IMR-90 (cell line): ENCODE measurements at regions not wholly inside any gene's neighbourhood (a gene's known extent, or its start where the extent isn't known, plus 50 kb on each side); places are given as distances from the start of the nearest gene placed in this dataset.

Source experiments
- ATAC-seq: fragments of 200-7000 bp; cut with Tn5 transposase; 2 replicates; pipeline ENCODE4 v1.9.1; 2020; ENCODE audit warnings: low read depth, mild to moderate bottlenecking, moderate library complexity
- BruUV-seq: library from RNA; stranded (reverse); fragments of 400-500 nt; replicated peaks from 2 replicates; lab custom pipeline; 2021; lab: Mats Ljungman, UMichigan
- CTCF ChIA-PET: fragments of 300-600 bp; formaldehyde crosslinking; extraction: SDS; loops from one replicate; lab custom pipeline; 2021; ENCODE audit warnings: antibody characterized with exemption; lab: Yijun Ruan, JAX
- POLR2A ChIA-PET: fragments of 300-600 bp; sonication (Branson Sonifier 250); formaldehyde crosslinking; loops from one replicate; lab custom pipeline; 2022; ENCODE audit warnings: antibody characterized with exemption; ENCODE audit not compliant: unreplicated experiment; lab: Charles Lee
- DNase-seq: peaks from one replicate; pipeline ENCODE4 v3.0.0; 2013
- H2AFZ ChIP-seq: replicated peaks from 2 replicates; pipeline ENCODE3; 2013; ENCODE audit warnings: low read length, mild to moderate bottlenecking; ENCODE audit not compliant: poor library complexity
- H2AK5ac ChIP-seq: 2 replicates; pipeline ENCODE4 v1.6.1; 2013; ENCODE audit warnings: low read depth, low read length, inconsistent platforms
- H2AK9ac ChIP-seq: replicated peaks from 2 replicates; pipeline ENCODE3; 2013; ENCODE audit warnings: mild to moderate bottlenecking, low read depth, low read length, moderate library complexity; ENCODE audit not compliant: poor library complexity
- H2BK120ac ChIP-seq: 2 replicates; pipeline ENCODE4 v1.6.1; 2013; ENCODE audit warnings: low read depth, low read length, inconsistent platforms
- H2BK15ac ChIP-seq: 3 replicates; pipeline ENCODE4 v1.6.1; 2013; ENCODE audit warnings: low read depth, low read length, inconsistent platforms
- H2BK20ac ChIP-seq: 2 replicates; pipeline ENCODE4 v1.6.1; 2013; ENCODE audit warnings: low read depth, mild to moderate bottlenecking, inconsistent platforms, low read length, moderate library complexity
- H2BK5ac ChIP-seq: 2 replicates; pipeline ENCODE4 v1.6.1; 2013; ENCODE audit warnings: mild to moderate bottlenecking, low read depth, low read length, inconsistent platforms; ENCODE audit not compliant: poor library complexity, severe bottlenecking
- H3K14ac ChIP-seq: replicated peaks from 2 replicates; pipeline ENCODE4 v1.6.1; 2013; ENCODE audit warnings: low read depth, low read length, inconsistent platforms
- H3K18ac ChIP-seq: 2 replicates; pipeline ENCODE4 v1.6.1; 2013; ENCODE audit warnings: low read depth, low read length, control low read depth
- H3K23ac ChIP-seq: 2 replicates; pipeline ENCODE4 v1.6.1; 2013; ENCODE audit warnings: low read depth, low read length, inconsistent platforms
- H3K27ac ChIP-seq: 2 replicates; pipeline ENCODE4 v1.5.1; 2013; ENCODE audit warnings: mild to moderate bottlenecking, control low read depth, low read length; ENCODE audit not compliant: insufficient read depth
- H3K27me3 ChIP-seq: 2 replicates; pipeline ENCODE4 v1.6.1; 2013; ENCODE audit warnings: low read length; ENCODE audit not compliant: control insufficient read depth, insufficient read depth
- H3K36me3 ChIP-seq: 2 replicates; pipeline ENCODE4 v1.6.1; 2013; ENCODE audit warnings: low read length, mixed read lengths; ENCODE audit not compliant: control insufficient read depth, insufficient read depth
- H3K4ac ChIP-seq: 2 replicates; pipeline ENCODE4 v1.6.1; 2013; ENCODE audit warnings: low read depth, low read length, inconsistent platforms
- H3K4me1 ChIP-seq: 2 replicates; pipeline ENCODE4 v1.6.1; 2013; ENCODE audit warnings: low read length, mixed read lengths; ENCODE audit not compliant: control insufficient read depth, insufficient read depth
- H3K4me2 ChIP-seq: 2 replicates; pipeline ENCODE4 v1.6.1; 2013; ENCODE audit warnings: low read depth, mild to moderate bottlenecking, control low read depth, low read length, moderate library complexity
- H3K4me3 ChIP-seq: 2 replicates; pipeline ENCODE4 v1.5.1; 2013; ENCODE audit warnings: low read depth, mild to moderate bottlenecking, control low read depth, low read length, moderate library complexity; ENCODE audit not compliant: insufficient read depth
- H3K56ac ChIP-seq: 2 replicates; pipeline ENCODE4 v1.6.1; 2013; ENCODE audit warnings: low read length, inconsistent platforms; ENCODE audit not compliant: insufficient read depth; ENCODE audit errors: extremely low read depth
- H3K79me1 ChIP-seq, 2 experiments: 2 replicates each; pipeline ENCODE4 v1.6.1; 2013; ENCODE audit warnings: low read length in 2 of 2, inconsistent platforms in 1 of 2, low read depth in 1 of 2
- H3K9ac ChIP-seq: 2 replicates; pipeline ENCODE4 v1.6.1; 2013; ENCODE audit warnings: low read depth, low read length, control low read depth
- H3K9me1 ChIP-seq: 2 replicates; pipeline ENCODE4 v1.6.1; 2013; ENCODE audit warnings: low read length, inconsistent platforms; ENCODE audit not compliant: insufficient read depth
- H3K9me3 ChIP-seq: 2 replicates; pipeline ENCODE4 v1.6.1; 2013; ENCODE audit warnings: low read length; ENCODE audit not compliant: control insufficient read depth, insufficient read depth
- H4K20me1 ChIP-seq: 2 replicates; pipeline ENCODE4 v1.6.1; 2013; ENCODE audit warnings: low read length, inconsistent platforms; ENCODE audit not compliant: insufficient read depth
- H4K5ac ChIP-seq: 2 replicates; pipeline ENCODE4 v1.6.1; 2013; ENCODE audit warnings: mild to moderate bottlenecking, low read depth, low read length, control low read depth
- H4K8ac ChIP-seq, 2 experiments: 2 replicates each; pipeline ENCODE4 v1.6.1; 2013; ENCODE audit warnings: low read depth in 2 of 2, low read length in 2 of 2, control low read depth in 1 of 2, inconsistent platforms in 1 of 2
- H4K91ac ChIP-seq: 2 replicates; pipeline ENCODE4 v1.6.1; 2013; ENCODE audit warnings: low read depth, low read length, inconsistent platforms; ENCODE audit not compliant: insufficient read depth
- USF2 ChIP-seq: fragments of 150-350 bp; IDR thresholded peaks from 2 replicates; pipeline ENCODE4 v1.6.1; 2017; ENCODE audit warnings: mild to moderate bottlenecking, antibody characterized with exemption, low read length, low read depth
- WGBS, 2 experiments: methylation state at CpG; one replicate each; pipeline versions ENCODE4 v1.1.5 to v1.1.7; 2013; ENCODE audit warnings: missing lambda C conversion rate in 2 of 2; ENCODE audit not compliant: insufficient read length in 1 of 2; ENCODE audit errors: extremely low coverage in 2 of 2; 5-methylcytosine and 5-hydroxymethylcytosine counted together
- dilution Hi-C: fragments of 300-500 bp; cut with HindIII; formaldehyde crosslinking; loops from one replicate; pipeline ENCODE4 v1.14.3; 2018; ENCODE audit warnings: low sequenced_read_pairs; ENCODE audit not compliant: unreplicated experiment
- in situ Hi-C: fragments of 300-500 bp; cut with MboI; formaldehyde crosslinking; loops from 3 replicates; pipeline ENCODE4 v1.14.3; 2019; ENCODE audit warnings: low sequenced_read_pairs, inconsistent platforms, mixed read lengths
- intact Hi-C: fragments of 100-400 bp; cut with micrococcal nuclease; formaldehyde crosslinking; loops from 2 replicates; pipeline ENCODE4 v1.10.0; 2022
- TF ChIP-seq, protein P1 (sequence below): conservative IDR thresholded peaks from 2 replicates; pipeline ENCODE4 v1.5.1; 2012; ENCODE audit warnings: mild to moderate bottlenecking, low read depth, low read length, improper control_type of control experiment

DNA sequence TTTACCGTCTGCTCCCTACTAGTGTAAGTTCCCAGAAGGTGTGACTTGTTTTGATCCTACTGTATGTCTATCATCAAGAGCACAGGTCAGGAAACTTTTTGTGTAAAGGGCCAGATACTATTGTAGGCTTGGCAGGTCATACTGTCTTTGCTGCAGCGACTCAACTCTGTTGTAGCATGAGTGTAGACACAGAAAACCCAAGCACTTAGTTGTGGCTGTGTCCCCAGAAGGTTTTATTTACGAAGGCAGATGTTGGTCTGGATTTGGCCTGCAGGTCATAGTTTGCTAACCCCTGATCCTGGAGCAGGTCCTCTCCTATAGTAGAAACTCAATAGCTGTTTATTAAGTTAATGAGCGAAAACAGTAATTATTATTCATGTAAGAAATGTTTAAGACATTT, 365.9 kb upstream of the B3GALT2 start:
- H2BK120ac ChIP-seq: no peak overlapping the region
- ChIA-PET POLR2A (no interaction called here), CTCF (interaction anchor here (0.9 kb wide), 1 partner anchor 13 kb away, joined by 3 read pairs; no protein-coding TSS in a partner anchor)
- BruUV-seq: no TSS peak
- no peak overlapping the region for H4K8ac ChIP-seq
- H3K36me3 ChIP-seq: no peaks in the 10 kb centered on the region
- no peak overlapping the region for H3K56ac ChIP-seq
- H2AK9ac ChIP-seq: no peak overlapping the region
- H3K23ac ChIP-seq: no peak overlapping the region
- in situ Hi-C loops: loop anchor here (25.0 kb wide), 1 partner anchor 365 kb away; the partner anchor contains the start of gene B3GALT2
- no peak overlapping the region for H3K27ac ChIP-seq
- ATAC-seq: no peak
- H3K9ac ChIP-seq: no peak overlapping the region
- H3K27me3 ChIP-seq: no peaks in the 10 kb centered on the region
- no peak overlapping the region for H2BK5ac ChIP-seq
- H3K9me3 ChIP-seq: no peaks in the 10 kb centered on the region
- no peaks in the 10 kb centered on the region; the same call in 1 of the 2 replicates for H3K4me1 ChIP-seq
- no peak for TF ChIP-seq USF2
- TF ChIP-seq, protein P1, sequence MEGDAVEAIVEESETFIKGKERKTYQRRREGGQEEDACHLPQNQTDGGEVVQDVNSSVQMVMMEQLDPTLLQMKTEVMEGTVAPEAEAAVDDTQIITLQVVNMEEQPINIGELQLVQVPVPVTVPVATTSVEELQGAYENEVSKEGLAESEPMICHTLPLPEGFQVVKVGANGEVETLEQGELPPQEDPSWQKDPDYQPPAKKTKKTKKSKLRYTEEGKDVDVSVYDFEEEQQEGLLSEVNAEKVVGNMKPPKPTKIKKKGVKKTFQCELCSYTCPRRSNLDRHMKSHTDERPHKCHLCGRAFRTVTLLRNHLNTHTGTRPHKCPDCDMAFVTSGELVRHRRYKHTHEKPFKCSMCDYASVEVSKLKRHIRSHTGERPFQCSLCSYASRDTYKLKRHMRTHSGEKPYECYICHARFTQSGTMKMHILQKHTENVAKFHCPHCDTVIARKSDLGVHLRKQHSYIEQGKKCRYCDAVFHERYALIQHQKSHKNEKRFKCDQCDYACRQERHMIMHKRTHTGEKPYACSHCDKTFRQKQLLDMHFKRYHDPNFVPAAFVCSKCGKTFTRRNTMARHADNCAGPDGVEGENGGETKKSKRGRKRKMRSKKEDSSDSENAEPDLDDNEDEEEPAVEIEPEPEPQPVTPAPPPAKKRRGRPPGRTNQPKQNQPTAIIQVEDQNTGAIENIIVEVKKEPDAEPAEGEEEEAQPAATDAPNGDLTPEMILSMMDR: no peak
- H4K91ac ChIP-seq: no peak overlapping the region
- H2AFZ ChIP-seq: no peak overlapping the region
- H3K14ac ChIP-seq: no peak overlapping the region
- no peak overlapping the region for H3K4me3 ChIP-seq
- H2AK5ac ChIP-seq: no peak overlapping the region
- no peak overlapping the region for H3K18ac ChIP-seq
- no peak overlapping the region for H3K4me2 ChIP-seq
- no peak overlapping the region for H2BK20ac ChIP-seq
- H3K4ac ChIP-seq: no peak overlapping the region
- intact Hi-C loops: no loop called here
- no peak overlapping the region for H2BK15ac ChIP-seq
- dilution Hi-C loops: no loop called here
- H3K79me1 ChIP-seq: no peaks in the 10 kb centered on the region
- no peak overlapping the region for H4K5ac ChIP-seq
- DNase-seq: no peak
- WGBS, 2 experiments: 100% methylated on average over 1 of the region's 4 CpGs; no CpG with 5 or more reads in 1 of the 2 experiments
- H3K9me1 ChIP-seq: no peaks in the 10 kb centered on the region
- no peaks in the 10 kb centered on the region for H4K20me1 ChIP-seq
